ENCODE measurements at regions not wholly inside any gene's neighbourhood (a gene's known extent, or its start where the extent isn't known, plus 50 kb on each side); places are given as distances from the start of the nearest gene placed in this dataset.
A peak's percentile ranks its signal among the peaks of the same experiment; 100 is the strongest.

DNA sequence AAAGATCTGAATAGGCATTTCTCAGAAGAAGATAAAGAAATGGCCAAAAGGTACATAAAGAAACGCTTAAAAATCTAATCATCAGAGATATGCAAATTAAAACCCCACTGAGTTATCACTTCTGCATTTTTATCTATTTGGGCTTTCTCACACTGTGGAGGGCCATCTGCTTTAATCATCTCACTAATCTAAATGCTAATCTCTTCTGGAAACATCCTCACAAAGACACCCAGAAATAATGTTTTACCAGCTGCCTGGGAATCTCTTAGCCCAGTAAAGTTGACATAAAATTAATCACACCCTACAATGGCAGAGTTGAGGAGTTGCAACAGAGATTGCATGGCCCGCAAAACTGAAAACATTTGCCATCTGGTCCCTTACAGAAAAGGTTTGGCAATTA is 407.9 kb upstream of the CYLC2 start:
- H3K27ac ChIP-seq = no peak overlapping the region
- no peaks in the 10 kb centered on the region for H3K27me3 ChIP-seq
- ATAC-seq (ENCODE audit: low FRiP score in 2 of 2) (no peak), DNase-seq (no peak)
- TF ChIP-seq, protein P1, sequence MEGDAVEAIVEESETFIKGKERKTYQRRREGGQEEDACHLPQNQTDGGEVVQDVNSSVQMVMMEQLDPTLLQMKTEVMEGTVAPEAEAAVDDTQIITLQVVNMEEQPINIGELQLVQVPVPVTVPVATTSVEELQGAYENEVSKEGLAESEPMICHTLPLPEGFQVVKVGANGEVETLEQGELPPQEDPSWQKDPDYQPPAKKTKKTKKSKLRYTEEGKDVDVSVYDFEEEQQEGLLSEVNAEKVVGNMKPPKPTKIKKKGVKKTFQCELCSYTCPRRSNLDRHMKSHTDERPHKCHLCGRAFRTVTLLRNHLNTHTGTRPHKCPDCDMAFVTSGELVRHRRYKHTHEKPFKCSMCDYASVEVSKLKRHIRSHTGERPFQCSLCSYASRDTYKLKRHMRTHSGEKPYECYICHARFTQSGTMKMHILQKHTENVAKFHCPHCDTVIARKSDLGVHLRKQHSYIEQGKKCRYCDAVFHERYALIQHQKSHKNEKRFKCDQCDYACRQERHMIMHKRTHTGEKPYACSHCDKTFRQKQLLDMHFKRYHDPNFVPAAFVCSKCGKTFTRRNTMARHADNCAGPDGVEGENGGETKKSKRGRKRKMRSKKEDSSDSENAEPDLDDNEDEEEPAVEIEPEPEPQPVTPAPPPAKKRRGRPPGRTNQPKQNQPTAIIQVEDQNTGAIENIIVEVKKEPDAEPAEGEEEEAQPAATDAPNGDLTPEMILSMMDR (IDR thresholded peaks at IDR 0.05) = no peak
- TF ChIP-seq POLR2A (IDR thresholded peaks at IDR 0.05) (no peak), POLR2AphosphoS5 (IDR thresholded peaks at IDR 0.05) (no peak), EP300 (IDR thresholded peaks at IDR 0.05) (no peak)
- H3K4me3 ChIP-seq = no peak overlapping the region
- no peaks in the 10 kb centered on the region for H3K36me3 ChIP-seq
- no peaks in the 10 kb centered on the region for H3K9me3 ChIP-seq
- WGBS, 2 donors = 19 to 34% methylated on average over 2 of the region's 2 CpGs
- H3K4me1 ChIP-seq = no peaks in the 10 kb centered on the region

- TF ChIP-seq, protein P1 (IDR thresholded peaks at IDR 0.05) = no peak
- no peak for TF ChIP-seq POLR2A (IDR thresholded peaks at IDR 0.05)
- TF ChIP-seq POLR2AphosphoS5 (IDR thresholded peaks at IDR 0.05) = no peak
- TF ChIP-seq EP300 (IDR thresholded peaks at IDR 0.05) = no peak
- DNase-seq = no peak
- Histone ChIP-seq H3K4me1 (no peaks in the 10 kb centered on the region), H3K9me3 (no peaks in the 10 kb centered on the region), H3K27ac (no peak overlapping the region), H3K27me3 (no peaks in the 10 kb centered on the region), H3K36me3 (no peaks in the 10 kb centered on the region), H3K4me3 (no peak overlapping the region)
- 80 to 91% methylated on average over 3 of the region's 3 CpGs for WGBS, 2 donors
- ATAC-seq (ENCODE audit: low FRiP score in 2 of 2) = peak in 1 of 2 donors; percentile 26
Observed at GRCh38 chr9:102569436-102569835, 425.7 kb upstream of the CYLC2 start.

- H3K9me3 ChIP-seq = peaks cover 0 to 10% (median 0%) of the 10 kb centered on the region in 4 donors
- TF ChIP-seq EP300 (IDR thresholded peaks at IDR 0.05) (no peak), POLR2AphosphoS5 (IDR thresholded peaks at IDR 0.05) (no peak), POLR2A (IDR thresholded peaks at IDR 0.05) (no peak)
- 87 to 92% methylated on average over 1 of the region's 1 CpG for WGBS, 2 donors
- no peaks in the 10 kb centered on the region for H3K36me3 ChIP-seq
- no peak for ATAC-seq (ENCODE audit: low FRiP score in 2 of 2)
- H3K27me3 ChIP-seq = no peaks in the 10 kb centered on the region
- DNase-seq = no peak
- H3K4me3 ChIP-seq = no peak overlapping the region
- H3K4me1 ChIP-seq = no peaks in the 10 kb centered on the region
- no peak overlapping the region for H3K27ac ChIP-seq
Observed at GRCh38 chr9:102551346-102551745, 443.8 kb upstream of the CYLC2 start.

DNA sequence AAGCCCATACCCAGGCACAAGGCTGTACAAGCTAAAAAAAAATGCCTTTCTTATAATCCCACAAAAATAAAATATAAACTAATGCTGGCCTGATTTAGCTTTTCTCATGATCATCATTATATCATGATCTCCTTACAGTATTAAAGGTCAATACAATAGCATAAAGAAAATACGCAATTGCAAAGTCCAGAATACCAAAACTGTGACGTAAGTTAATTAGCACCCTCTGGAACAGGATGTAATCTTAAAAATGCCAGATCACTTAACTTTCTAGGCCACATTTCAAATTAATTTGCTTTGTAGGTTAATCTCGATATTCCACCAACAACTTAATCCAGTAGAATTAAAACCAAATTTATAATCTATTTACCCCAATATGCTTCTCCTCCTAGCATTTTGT is 444.2 kb upstream of the CYLC2 start:
- Histone ChIP-seq H3K27ac (no peak overlapping the region), H3K4me1 (no peaks in the 10 kb centered on the region), H3K36me3 (no peaks in the 10 kb centered on the region), H3K4me3 (no peak overlapping the region), H3K9me3 (peaks cover 0 to 10% (median 0%) of the 10 kb centered on the region in 4 donors), H3K27me3 (no peaks in the 10 kb centered on the region)
- ATAC-seq (ENCODE audit: low FRiP score in 2 of 2) (no peak), DNase-seq (no peak)
- 86 to 91% methylated on average over 3 of the region's 3 CpGs for WGBS, 2 donors
- TF ChIP-seq, protein P1 (IDR thresholded peaks at IDR 0.05) = no peak
- TF ChIP-seq EP300 (IDR thresholded peaks at IDR 0.05) (no peak), POLR2A (IDR thresholded peaks at IDR 0.05) (no peak), POLR2AphosphoS5 (IDR thresholded peaks at IDR 0.05) (no peak)

- Histone ChIP-seq H3K4me3 (no peak overlapping the region), H3K27ac (no peak overlapping the region), H3K9me3 (peaks cover 0 to 10% (median 0%) of the 10 kb centered on the region in 4 donors), H3K27me3 (no peaks in the 10 kb centered on the region), H3K36me3 (no peaks in the 10 kb centered on the region), H3K4me1 (no peaks in the 10 kb centered on the region)
- ATAC-seq (ENCODE audit: low FRiP score in 2 of 2) (no peak), DNase-seq (no peak)
- no peak for TF ChIP-seq EP300 (IDR thresholded peaks at IDR 0.05)
- TF ChIP-seq POLR2A (IDR thresholded peaks at IDR 0.05) = no peak
- TF ChIP-seq, protein P1 (IDR thresholded peaks at IDR 0.05) = no peak
- no peak for TF ChIP-seq POLR2AphosphoS5 (IDR thresholded peaks at IDR 0.05)
Observed at GRCh38 chr9:102550266-102550665, 444.9 kb upstream of the CYLC2 start.

All from upper lobe of left lung (tissue), 6 donors.